DOHH2 (cell line): ENCODE measurements at regions not wholly inside any gene's neighbourhood (a gene's known extent, or its start where the extent isn't known, plus 50 kb on each side); places are given as distances from the start of the nearest gene placed in this dataset.

Source experiments
- H3F3A ChIP-seq: fragments of 200-600 bp; sonication (generic), shearing (Covaris generic); 2 replicates; pipeline ENCODE4 v1.6.0; 2016; ENCODE audit warnings: antibody characterized with exemption, mild to moderate bottlenecking; ENCODE audit not compliant: control insufficient read depth, insufficient read depth
- H3K27ac ChIP-seq: fragments of 200-600 bp; sonication (generic); 2 replicates; pipeline ENCODE4 v1.5.1; 2014; ENCODE audit warnings: low read depth, mild to moderate bottlenecking, low read length, moderate library complexity
- H3K27me3 ChIP-seq: fragments of 200-600 bp; sonication (generic); 2 replicates; pipeline ENCODE4 v1.6.1; 2014; ENCODE audit warnings: mild to moderate bottlenecking, low read length, mixed read lengths; ENCODE audit not compliant: control insufficient read depth
- H3K36me3 ChIP-seq: fragments of 200-600 bp; sonication (generic); 2 replicates; pipeline ENCODE4 v1.6.1; 2014; ENCODE audit warnings: mild to moderate bottlenecking, low read length, moderate library complexity, mixed read lengths; ENCODE audit not compliant: control insufficient read depth
- H3K4me1 ChIP-seq: fragments of 200-600 bp; sonication (generic); 2 replicates; pipeline ENCODE4 v1.6.1; 2014; ENCODE audit warnings: mild to moderate bottlenecking, low read length, mixed read lengths; ENCODE audit not compliant: control insufficient read depth
- H3K4me2 ChIP-seq: fragments of 200-600 bp; sonication (generic); 2 replicates; pipeline ENCODE4 v1.6.0; 2014; ENCODE audit warnings: mild to moderate bottlenecking, low read length, moderate library complexity
- H3K4me3 ChIP-seq: fragments of 200-600 bp; sonication (generic); 2 replicates; pipeline ENCODE4 v1.5.1; 2014; ENCODE audit warnings: mild to moderate bottlenecking, low read length, mixed read lengths
- H3K79me2 ChIP-seq: fragments of 200-600 bp; sonication (generic); 2 replicates; pipeline ENCODE4 v1.6.1; 2014; ENCODE audit warnings: mild to moderate bottlenecking, low read length, mixed read lengths; ENCODE audit not compliant: control insufficient read depth
- H3K9me2 ChIP-seq: fragments of 200-600 bp; sonication (generic); replicated peaks from 2 replicates; pipeline ENCODE4 v1.6.1; 2014; ENCODE audit warnings: mild to moderate bottlenecking, low read length, mixed read lengths; ENCODE audit not compliant: control insufficient read depth
- H3K9me3 ChIP-seq: fragments of 200-600 bp; sonication (generic); 2 replicates; pipeline ENCODE4 v1.6.1; 2014; ENCODE audit warnings: antibody characterized with exemption, low read length, mixed read lengths; ENCODE audit not compliant: control insufficient read depth, insufficient read depth
- H4K20me1 ChIP-seq: fragments of 200-600 bp; sonication (generic); 2 replicates; pipeline ENCODE4 v1.6.0; 2014; ENCODE audit warnings: low read depth, mild to moderate bottlenecking, antibody characterized with exemption, low read length, moderate library complexity; ENCODE audit not compliant: control insufficient read depth, insufficient read depth
- CTCF ChIP-seq: fragments of 200-600 bp; sonication (generic); IDR thresholded peaks from one replicate; pipeline ENCODE4 v1.5.1; 2014; ENCODE audit warnings: antibody characterized with exemption, mild to moderate bottlenecking, low read depth, low read length; ENCODE audit not compliant: poor library complexity, severe bottlenecking
- EZH2phosphoT487 ChIP-seq: fragments of 200-600 bp; sonication (generic); IDR thresholded peaks from 2 replicates; pipeline ENCODE4 v1.6.1; 2017; ENCODE audit warnings: borderline replicate concordance, mild to moderate bottlenecking, antibody characterized with exemption, low read length, moderate library complexity, mixed read lengths

GRCh38 chr7:142546452-142546851 is 202.8 kb upstream of the PRSS1 start:
- Histone ChIP-seq H3K27me3 (0 out of 2 replicates have a peak, but pooled peaks cover 8% of the 10 kb centered on the region), H3K36me3 (no peaks in the 10 kb centered on the region), H3K4me1 (no peaks in the 10 kb centered on the region), H3K79me2 (no peaks in the 10 kb centered on the region), H3K4me2 (no peak overlapping the region), H4K20me1 (no peaks in the 10 kb centered on the region), H3K27ac (no peak overlapping the region), H3K9me2 (no peaks in the 10 kb centered on the region), H3K9me3 (no peaks in the 10 kb centered on the region), H3F3A (no peaks in the 10 kb centered on the region), H3K4me3 (no peak overlapping the region)
- TF ChIP-seq CTCF (no peak), EZH2phosphoT487 (no peak)

GRCh38 chr7:142542942-142543341 is 206.3 kb upstream of the PRSS1 start:
- no peak overlapping the region for H3K4me2 ChIP-seq
- no peaks in the 10 kb centered on the region for H3K4me1 ChIP-seq
- peaks cover 14% of the 10 kb centered on the region; the same call in 1 of the 2 replicates for H3K27me3 ChIP-seq
- H3K79me2 ChIP-seq: no peaks in the 10 kb centered on the region
- no peaks in the 10 kb centered on the region for H3K9me3 ChIP-seq
- no peaks in the 10 kb centered on the region for H3K9me2 ChIP-seq
- no peak overlapping the region for H3K27ac ChIP-seq
- H4K20me1 ChIP-seq: no peaks in the 10 kb centered on the region
- TF ChIP-seq CTCF (no peak), EZH2phosphoT487 (no peak)
- H3K36me3 ChIP-seq: no peaks in the 10 kb centered on the region
- H3F3A ChIP-seq: no peaks in the 10 kb centered on the region
- no peak overlapping the region for H3K4me3 ChIP-seq

GRCh38 chr7:142542105-142542504 is 207.2 kb upstream of the PRSS1 start:
- Histone ChIP-seq H3K9me2 (no peaks in the 10 kb centered on the region), H3K27me3 (peaks cover 14% of the 10 kb centered on the region; the same call in 1 of the 2 replicates), H3K9me3 (no peaks in the 10 kb centered on the region), H3K4me1 (no peaks in the 10 kb centered on the region), H3K4me2 (no peak overlapping the region), H3K36me3 (no peaks in the 10 kb centered on the region), H3K27ac (no peak overlapping the region), H3K4me3 (no peak overlapping the region), H3F3A (no peaks in the 10 kb centered on the region), H3K79me2 (no peaks in the 10 kb centered on the region), H4K20me1 (no peaks in the 10 kb centered on the region)
- TF ChIP-seq EZH2phosphoT487 (no peak), CTCF (no peak)
